ENCODE measurements at regions not wholly inside any gene's neighbourhood (a gene's known extent, or its start where the extent isn't known, plus 50 kb on each side); places are given as distances from the start of the nearest gene placed in this dataset.

- TF ChIP-seq CTCF (conservative IDR thresholded peaks at IDR 0.05): no peak
- no peak for TF ChIP-seq EZH2 (IDR thresholded peaks at IDR 0.05; ENCODE audit: low read depth)
Observed at GRCh38 chr2:18476484-18476883, 84.0 kb downstream of the RDH14 start.

Measured in PC-9 (cell line).